GM04504 (cell line): ENCODE measurements at regions not wholly inside any gene's neighbourhood (a gene's known extent, or its start where the extent isn't known, plus 50 kb on each side); places are given as distances from the start of the nearest gene placed in this dataset.

Experiments used
- DNase-seq: peaks from one replicate; pipeline ENCODE4 v3.0.0-alpha.2; 2012; ENCODE audit warnings: low read depth

DNA sequence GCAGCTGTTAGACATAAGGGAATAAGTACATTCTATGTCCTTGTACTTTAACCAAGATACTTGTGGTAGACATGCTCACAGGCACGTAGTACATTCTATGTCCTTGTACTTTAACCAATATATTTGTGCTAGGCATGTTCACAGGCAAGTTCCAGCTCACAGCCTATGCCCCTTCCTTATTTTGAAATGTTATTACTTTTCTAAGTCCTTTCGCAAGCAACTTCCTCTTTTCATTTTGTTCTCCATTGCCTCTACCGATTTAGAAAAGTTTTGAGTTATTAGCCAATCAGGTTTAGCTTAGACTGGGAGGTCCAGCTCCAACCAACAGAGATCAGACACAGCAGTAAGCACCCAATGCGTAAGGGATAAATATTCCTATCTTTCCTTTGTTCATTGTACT, 60.1 kb upstream of the NUDT7 start:
- DNase-seq = no peak

- no peak for DNase-seq
Measured at GRCh38 chr16:77663711-77664110, 58.6 kb upstream of the NUDT7 start.

- no peak for DNase-seq
Measured at GRCh38 chr16:77666771-77667170, 55.5 kb upstream of the NUDT7 start.

- DNase-seq = no peak
Measured at GRCh38 chr16:77668201-77668600, 54.1 kb upstream of the NUDT7 start.

- DNase-seq = no peak
Measured at GRCh38 chr16:77669057-77669456, 53.3 kb upstream of the NUDT7 start.
